Upper lobe of left lung (tissue), 4 donors: ENCODE measurements at regions not wholly inside any gene's neighbourhood (a gene's known extent, or its start where the extent isn't known, plus 50 kb on each side); places are given as distances from the start of the nearest gene placed in this dataset.

ENCODE experiments used
- CTCF ChIP-seq, 6 experiments: fragments of 450-650 bp in 4 of 6; fragments of 200-600 bp in 2 of 6; sonication (generic) in 2 of 6; IDR thresholded peaks; one replicate each; pipeline ENCODE4 v1.5.1; 2016 to 2019; ENCODE audit warnings: antibody characterized with exemption in 6 of 6
- POLR2A ChIP-seq, 4 donors: fragments of 450-650 bp; IDR thresholded peaks; one replicate each; pipeline ENCODE4 v1.5.1; 2016 to 2017; ENCODE audit warnings: antibody characterized with exemption in 4 of 4, mild to moderate bottlenecking in 2 of 4

DNA sequence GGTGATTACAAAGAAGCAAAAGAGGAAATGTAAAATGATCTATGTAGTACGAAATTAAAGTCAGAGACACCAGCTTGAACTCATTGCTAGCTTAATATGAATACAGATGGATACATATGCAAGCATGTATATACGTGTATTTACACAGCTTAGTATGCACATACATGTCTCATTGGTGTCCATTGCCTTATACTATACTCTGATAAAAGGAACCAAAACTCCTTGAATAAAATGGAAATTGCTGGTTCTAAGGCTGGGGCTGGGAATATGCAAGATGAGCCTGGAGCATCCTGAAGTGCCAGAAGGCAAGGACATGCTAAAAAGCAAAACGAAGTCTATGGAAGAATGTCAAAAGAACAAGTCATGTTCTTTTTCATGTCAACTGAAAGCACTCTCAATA, 1424.4 kb upstream of the SLC39A10 start:
- no peak for TF ChIP-seq CTCF (IDR thresholded peaks at IDR 0.05)
- TF ChIP-seq POLR2A (IDR thresholded peaks at IDR 0.05): no peak
